ENCODE measurements at regions not wholly inside any gene's neighbourhood (a gene's known extent, or its start where the extent isn't known, plus 50 kb on each side); places are given as distances from the start of the nearest gene placed in this dataset.
"Not testable (repeated sequence)": the region's sequence is repeated elsewhere in the genome, so short reads cannot be mapped to it uniquely, and the experiment has no call there.

DNA sequence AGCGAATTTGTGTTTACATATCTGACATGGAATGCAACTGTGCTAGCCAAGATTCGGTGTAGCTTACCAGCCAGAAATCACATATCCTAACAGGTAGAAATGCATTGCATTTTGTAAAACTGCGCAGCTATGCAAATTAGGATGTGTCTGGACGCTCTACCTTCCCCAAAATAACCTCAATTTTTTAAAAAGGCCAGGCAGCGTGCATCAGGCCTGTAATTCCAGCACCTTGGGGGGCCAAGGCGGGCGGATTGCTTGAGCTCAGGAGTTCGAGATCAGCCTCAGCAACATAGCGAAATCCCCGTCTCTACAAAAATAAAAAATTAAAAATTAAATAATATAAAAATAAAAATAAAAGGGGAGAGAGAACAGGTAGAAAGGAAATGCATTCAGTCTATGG is 305.0 kb downstream of the TYW1 start:
- Histone ChIP-seq H3K27ac (peak overlapping the region; percentile 84), H3K9me3 (ENCODE audit: severe bottlenecking) (no peaks in the 10 kb centered on the region), H3K36me3 (peaks cover 5% of the 10 kb centered on the region), H3K4me3 (ENCODE audit: low read depth, low read length) (peak overlapping the region; percentile 76), H3K27me3 (ENCODE audit: insufficient read depth, low read depth, severe bottlenecking) (no peaks in the 10 kb centered on the region)
- TF ChIP-seq, protein P1, sequence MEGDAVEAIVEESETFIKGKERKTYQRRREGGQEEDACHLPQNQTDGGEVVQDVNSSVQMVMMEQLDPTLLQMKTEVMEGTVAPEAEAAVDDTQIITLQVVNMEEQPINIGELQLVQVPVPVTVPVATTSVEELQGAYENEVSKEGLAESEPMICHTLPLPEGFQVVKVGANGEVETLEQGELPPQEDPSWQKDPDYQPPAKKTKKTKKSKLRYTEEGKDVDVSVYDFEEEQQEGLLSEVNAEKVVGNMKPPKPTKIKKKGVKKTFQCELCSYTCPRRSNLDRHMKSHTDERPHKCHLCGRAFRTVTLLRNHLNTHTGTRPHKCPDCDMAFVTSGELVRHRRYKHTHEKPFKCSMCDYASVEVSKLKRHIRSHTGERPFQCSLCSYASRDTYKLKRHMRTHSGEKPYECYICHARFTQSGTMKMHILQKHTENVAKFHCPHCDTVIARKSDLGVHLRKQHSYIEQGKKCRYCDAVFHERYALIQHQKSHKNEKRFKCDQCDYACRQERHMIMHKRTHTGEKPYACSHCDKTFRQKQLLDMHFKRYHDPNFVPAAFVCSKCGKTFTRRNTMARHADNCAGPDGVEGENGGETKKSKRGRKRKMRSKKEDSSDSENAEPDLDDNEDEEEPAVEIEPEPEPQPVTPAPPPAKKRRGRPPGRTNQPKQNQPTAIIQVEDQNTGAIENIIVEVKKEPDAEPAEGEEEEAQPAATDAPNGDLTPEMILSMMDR (IDR thresholded peaks at IDR 0.05; ENCODE audit: low read depth, low read length): no peak
- DNase-seq: no peak

- no peaks in the 10 kb centered on the region for H3K9me3 ChIP-seq (ENCODE audit: severe bottlenecking)
- TF ChIP-seq, protein P1 (IDR thresholded peaks at IDR 0.05; ENCODE audit: low read depth, low read length): peak; percentile 33; the same call in 1 of the 2 replicates
- H3K36me3 ChIP-seq: peaks cover 11% of the 10 kb centered on the region
- H3K4me3 ChIP-seq (ENCODE audit: low read depth, low read length): peak overlapping the region; percentile 76
- peak; percentile 99 for DNase-seq
- H3K27me3 ChIP-seq (ENCODE audit: insufficient read depth, low read depth, severe bottlenecking): no peaks in the 10 kb centered on the region
- H3K27ac ChIP-seq: peak overlapping the region; percentile 85
Observed at GRCh38 chr7:67302113-67303039, 305.7 kb downstream of the TYW1 start.

DNA sequence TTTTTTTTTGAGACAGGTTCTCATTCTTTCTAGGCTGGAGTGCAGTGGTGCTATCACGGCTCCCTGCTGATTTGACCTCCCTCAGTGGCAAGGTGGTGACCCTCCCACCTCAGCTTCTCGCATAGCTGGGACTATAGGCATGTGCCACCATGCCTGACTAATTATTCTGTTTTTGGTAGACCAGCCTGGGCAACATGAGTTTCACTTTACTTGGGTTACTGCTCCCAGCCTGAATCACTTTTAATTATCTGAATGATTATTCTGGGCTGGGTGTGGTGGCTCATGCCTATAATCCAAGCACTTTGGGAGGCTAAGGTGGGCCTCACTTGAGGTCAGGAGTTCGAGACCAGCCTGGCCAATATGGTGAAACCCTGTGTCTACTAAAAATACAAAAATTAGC is 308.2 kb downstream of the TYW1 start:
- not testable (repeated sequence) for H3K27me3 ChIP-seq (ENCODE audit: insufficient read depth, low read depth, severe bottlenecking); H3K4me3 ChIP-seq (ENCODE audit: low read depth, low read length); H3K9me3 ChIP-seq (ENCODE audit: severe bottlenecking); DNase-seq; H3K27ac ChIP-seq
- H3K36me3 ChIP-seq: peaks cover 25% of the 10 kb centered on the region

- Histone ChIP-seq H3K36me3 (peaks cover 35% of the 10 kb centered on the region), H3K27me3 (ENCODE audit: insufficient read depth, low read depth, severe bottlenecking) (no peaks in the 10 kb centered on the region), H3K4me3 (ENCODE audit: low read depth, low read length) (no peak overlapping the region), H3K9me3 (ENCODE audit: severe bottlenecking) (no peaks in the 10 kb centered on the region), H3K27ac (no peak overlapping the region)
- TF ChIP-seq, protein P1 (IDR thresholded peaks at IDR 0.05; ENCODE audit: low read depth, low read length): no peak
- DNase-seq: no peak
Observed at GRCh38 chr7:67306331-67306730, 309.7 kb downstream of the TYW1 start.

DNA sequence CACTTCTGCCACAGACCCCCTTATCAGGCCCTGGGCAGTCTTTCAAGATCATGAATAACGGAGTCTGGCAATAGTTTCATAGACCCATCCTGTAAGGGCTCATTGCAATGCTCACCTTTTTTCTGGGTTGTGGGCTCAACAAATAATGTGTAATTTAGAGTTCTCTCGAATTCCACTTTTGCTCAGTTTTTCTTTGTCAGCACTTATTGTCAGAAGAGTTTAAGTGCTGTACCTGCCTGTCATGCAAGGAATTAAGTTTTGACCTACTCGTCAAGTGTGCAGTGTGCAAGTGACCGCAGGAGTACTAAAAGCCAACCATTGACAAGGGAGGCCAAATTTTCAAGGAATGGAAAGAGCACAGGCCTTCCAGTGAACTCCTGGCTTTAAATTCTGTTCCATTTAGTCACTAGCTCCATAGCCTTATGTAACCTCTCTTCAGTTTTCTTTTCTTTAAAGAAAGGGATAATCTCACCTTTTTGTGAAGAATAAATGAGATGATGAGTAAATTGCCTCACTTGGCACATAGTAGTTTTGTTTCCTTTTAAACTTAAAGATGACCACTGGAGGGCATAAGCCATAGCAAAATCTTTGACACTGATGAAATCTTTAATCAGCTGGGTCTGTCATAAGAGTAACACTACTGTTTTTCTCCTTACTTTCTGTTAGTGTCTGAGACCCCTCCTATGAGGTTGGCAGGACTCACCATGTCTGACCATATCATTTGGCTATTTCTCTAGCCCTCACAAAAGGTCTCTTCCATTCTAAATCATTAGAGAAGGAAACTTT is 313.3 kb downstream of the TYW1 start:
- TF ChIP-seq, protein P1 (IDR thresholded peaks at IDR 0.05; ENCODE audit: low read depth, low read length): no peak
- Histone ChIP-seq H3K4me3 (ENCODE audit: low read depth, low read length) (no peak overlapping the region), H3K27ac (no peak overlapping the region), H3K27me3 (ENCODE audit: insufficient read depth, low read depth, severe bottlenecking) (no peaks in the 10 kb centered on the region), H3K9me3 (ENCODE audit: severe bottlenecking) (no peaks in the 10 kb centered on the region), H3K36me3 (peaks cover 52% of the 10 kb centered on the region)
- no peak for DNase-seq

- H3K27ac ChIP-seq: no peak overlapping the region
- no peaks in the 10 kb centered on the region for H3K9me3 ChIP-seq (ENCODE audit: severe bottlenecking)
- H3K4me3 ChIP-seq (ENCODE audit: low read depth, low read length): no peak overlapping the region
- H3K36me3 ChIP-seq: peaks cover 51% of the 10 kb centered on the region
- DNase-seq: no peak
- H3K27me3 ChIP-seq (ENCODE audit: insufficient read depth, low read depth, severe bottlenecking): no peaks in the 10 kb centered on the region
- TF ChIP-seq, protein P1 (IDR thresholded peaks at IDR 0.05; ENCODE audit: low read depth, low read length): no peak
Observed at GRCh38 chr7:67311901-67312300, 315.3 kb downstream of the TYW1 start.
